NCI-H2029 treated with DMSO at 0.1 percent for 48 hours (cell line): ENCODE measurements at regions not wholly inside any gene's neighbourhood (a gene's known extent, or its start where the extent isn't known, plus 50 kb on each side); places are given as distances from the start of the nearest gene placed in this dataset.
"Not testable (repeated sequence)": the region's sequence is repeated elsewhere in the genome, so short reads cannot be mapped to it uniquely, and the experiment has no call there.

Source experiments
- DNase-seq: peaks from one replicate; lab custom pipeline; 2025; lab: John Stamatoyannopoulos, UW

DNA sequence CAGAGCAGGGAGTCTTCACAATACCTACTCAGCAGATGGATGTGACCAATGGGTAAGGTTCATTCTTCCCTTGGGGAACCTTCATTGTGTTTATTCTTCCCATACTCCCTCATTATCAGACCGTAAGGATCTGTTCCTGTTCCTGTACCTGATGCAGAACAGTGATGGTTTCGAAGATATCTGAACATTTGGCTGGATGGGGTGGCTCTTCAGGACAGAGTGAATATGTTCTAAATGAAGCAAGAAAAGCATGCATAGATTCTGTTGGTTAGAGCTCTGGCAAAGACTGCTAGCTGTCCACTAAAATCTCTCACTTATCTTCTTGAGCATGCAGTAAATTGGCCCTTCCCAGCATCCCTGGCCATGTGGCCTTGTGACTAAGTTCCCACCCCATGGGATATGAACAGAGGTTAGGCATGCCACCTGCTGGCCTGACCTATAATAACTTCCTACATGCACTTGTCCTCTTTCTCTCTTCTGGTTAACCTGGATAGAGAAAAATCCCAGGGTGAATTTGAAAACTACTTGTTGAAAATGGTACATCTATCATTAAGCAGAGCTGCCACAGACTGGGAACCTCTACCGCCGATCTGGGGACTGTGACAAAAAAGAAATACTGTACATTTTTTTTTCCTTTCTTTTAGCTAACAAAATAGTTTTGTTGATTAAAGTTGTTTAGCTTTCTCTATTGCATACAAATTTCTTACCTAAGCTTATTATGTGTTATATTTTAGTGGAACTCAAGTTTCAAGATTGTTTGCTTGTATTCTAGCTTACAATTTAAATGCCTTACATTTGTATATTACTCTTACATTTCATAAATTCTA is 60.0 kb upstream of the BANK1 start:
- peak; percentile 48 for DNase-seq

DNA sequence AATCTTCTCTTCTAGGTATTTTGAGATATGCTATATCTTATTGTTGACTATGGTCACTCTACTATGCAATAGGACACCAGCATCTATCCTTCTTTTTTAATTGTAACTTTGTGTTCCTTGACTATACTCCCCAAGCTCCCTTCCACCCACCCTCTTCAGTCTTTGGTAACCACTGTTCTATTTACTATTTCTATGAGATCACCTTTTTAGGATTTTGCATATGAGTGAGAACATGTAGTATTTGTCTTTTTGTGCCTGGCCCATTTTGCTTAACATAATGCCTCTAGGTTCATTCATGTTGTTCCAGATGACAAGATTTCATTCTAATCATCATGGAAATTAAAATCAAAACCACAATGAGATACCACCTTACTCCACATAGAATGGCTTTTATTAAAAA is 63.3 kb upstream of the BANK1 start:
- DNase-seq, result no peak

GRCh38 chr4:101724093-101724492 is 66.4 kb upstream of the BANK1 start:
- peak; percentile 19 for DNase-seq

GRCh38 chr4:101718810-101719209 is 71.7 kb upstream of the BANK1 start:
- no peak for DNase-seq

- no peak for DNase-seq
Observed at GRCh38 chr4:101711590-101712260, 78.8 kb upstream of the BANK1 start.

DNA sequence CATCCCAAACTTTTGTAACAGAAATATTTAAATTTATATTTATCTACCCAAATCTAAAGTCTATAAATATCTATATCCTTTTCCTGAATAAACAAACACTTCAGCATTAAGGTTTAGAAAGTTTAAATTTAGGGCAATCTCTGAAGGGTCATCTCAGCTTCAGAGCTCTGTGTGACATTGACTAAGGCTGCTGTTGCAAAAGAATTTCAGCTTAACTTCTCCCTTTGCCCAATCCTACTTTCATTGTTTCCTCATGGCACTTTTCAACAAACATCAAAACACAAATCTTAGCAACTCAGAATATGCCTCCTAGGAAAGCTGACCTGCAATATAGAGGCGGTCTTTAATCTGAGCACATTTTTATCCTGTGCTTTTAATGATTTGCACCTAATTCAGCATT is 79.7 kb upstream of the BANK1 start:
- no peak for DNase-seq

DNA sequence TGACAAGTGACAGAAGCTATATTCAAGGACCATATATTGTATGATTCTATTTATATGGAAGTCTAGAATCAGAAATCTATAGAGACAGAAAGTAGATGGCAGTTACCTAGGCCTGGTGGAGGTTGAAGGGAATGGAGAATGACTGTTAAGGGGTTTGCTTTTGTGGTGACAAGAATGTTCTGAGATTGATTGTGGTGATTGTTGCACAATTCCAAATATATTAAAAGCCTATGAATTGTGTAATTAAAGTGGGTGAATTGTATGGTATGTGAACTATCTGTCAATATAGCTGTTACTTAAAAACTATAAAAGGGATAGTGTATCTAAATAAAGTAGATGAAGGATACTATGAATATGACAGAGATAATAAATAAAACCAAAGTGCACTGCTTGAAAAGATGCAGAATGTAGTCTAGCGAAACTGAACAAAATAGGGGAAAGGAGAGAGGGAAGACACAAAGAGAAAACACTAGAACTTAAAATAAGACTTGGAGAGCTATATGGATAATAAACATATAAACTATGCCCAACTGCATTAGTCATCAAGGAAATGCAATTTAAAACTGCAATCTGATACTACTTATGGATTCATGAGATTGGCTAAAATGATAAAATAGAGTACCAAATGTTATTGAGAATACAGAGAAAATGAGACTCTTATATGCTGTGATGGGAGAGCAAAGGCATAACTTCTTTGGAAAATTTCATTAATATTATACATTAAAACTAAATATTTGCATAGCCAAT is 82.1 kb upstream of the BANK1 start:
- DNase-seq, result no peak

DNA sequence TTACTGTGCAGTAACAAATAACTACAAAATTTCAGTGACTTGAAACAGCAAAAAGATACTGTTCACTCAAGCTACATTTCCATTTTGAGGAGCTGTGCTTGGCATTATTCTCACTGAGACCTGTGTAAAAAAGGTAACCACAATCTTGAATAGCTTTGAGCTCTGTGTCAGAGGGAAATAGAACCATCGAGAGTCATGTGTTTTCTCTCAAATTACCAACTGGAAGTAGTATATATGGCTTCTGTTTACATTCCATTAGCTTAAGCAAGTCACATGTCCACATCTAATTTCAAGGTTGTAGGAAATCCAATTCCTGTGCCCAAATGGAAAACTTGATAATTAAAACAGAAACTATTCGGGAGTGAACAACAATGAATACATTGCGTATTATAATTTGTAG is 82.9 kb upstream of the BANK1 start:
- DNase-seq, result no peak

DNA sequence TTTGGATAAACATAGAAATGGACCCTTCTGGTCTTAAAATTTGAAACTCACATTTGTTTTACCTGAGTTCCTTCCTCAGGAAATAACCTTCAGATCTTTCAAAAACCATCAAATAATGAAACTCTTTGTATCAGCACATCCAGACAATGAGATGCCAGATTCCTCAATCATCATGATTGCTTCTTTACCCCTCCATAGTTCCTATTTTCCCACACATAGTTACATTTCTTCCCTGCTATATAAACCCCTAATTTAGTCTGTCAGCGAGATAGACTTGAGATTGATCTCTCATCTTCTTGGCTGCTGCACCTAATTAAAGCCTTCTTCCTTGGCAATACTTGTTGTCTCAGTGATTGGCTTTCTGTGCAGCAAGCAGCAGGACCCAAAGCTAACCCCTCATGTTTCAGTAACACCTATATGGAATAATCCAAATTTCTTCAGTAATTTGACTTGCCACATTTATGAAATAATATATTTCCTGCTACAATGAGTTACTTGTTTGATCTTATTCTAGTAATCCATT is 83.9 kb upstream of the BANK1 start:
- no peak for DNase-seq

DNA sequence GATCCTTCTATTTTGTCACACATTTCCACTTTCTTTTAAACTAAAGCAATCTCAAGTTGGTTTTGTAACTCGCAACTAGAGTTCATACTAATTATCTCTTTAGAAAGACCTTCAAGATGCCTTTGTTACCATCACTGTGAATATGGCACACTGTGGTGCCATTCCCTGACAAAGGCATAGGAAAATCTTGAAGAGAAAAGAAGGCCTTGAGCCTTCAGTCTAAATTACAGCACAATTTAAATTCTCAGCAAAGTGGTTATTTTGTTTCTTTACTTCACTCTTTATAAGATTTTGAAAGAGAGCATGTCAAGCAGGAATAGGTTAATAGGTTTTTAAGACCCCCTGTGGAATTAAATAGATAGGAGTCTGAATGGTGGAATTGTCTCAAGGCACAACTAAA is 89.0 kb upstream of the BANK1 start:
- no peak for DNase-seq

- no peak for DNase-seq
Observed at GRCh38 chr4:101699441-101700124, 90.9 kb upstream of the BANK1 start.

GRCh38 chr4:101697266-101697665 is 93.3 kb upstream of the BANK1 start:
- no peak for DNase-seq

DNA sequence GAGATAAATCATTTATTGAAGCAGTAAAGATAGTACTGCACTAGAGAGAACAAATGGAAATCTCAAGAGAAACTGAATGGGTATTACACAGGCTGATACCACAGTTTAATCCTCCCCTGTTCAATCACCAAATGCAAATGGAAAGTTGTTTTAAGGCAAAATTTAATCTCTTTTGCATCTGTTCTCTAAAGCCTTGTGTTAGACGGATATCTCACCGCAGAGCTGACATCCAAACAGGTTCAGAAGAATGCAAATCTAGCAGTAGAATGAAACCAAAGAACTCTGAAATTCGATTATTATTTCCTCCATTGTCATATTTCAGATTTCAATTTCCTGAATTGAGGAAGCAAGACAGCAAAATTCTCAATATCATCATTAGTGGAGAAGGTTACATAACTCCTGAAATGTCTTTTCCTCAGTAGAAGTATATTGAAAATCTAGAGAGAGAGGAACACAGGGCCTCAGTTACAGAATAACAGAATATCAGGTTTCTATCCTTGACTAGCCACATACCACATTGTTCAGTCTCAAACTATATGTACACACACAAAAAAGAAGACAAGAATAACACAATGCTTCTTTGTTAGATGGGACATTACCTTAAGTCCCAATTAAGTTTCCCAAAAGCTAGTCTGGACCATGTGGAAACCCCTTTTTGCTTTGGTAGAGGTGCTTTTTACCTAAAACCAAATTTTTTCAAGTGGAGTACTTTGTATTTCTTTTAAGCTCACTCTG is 94.1 kb upstream of the BANK1 start:
- no peak for DNase-seq

DNA sequence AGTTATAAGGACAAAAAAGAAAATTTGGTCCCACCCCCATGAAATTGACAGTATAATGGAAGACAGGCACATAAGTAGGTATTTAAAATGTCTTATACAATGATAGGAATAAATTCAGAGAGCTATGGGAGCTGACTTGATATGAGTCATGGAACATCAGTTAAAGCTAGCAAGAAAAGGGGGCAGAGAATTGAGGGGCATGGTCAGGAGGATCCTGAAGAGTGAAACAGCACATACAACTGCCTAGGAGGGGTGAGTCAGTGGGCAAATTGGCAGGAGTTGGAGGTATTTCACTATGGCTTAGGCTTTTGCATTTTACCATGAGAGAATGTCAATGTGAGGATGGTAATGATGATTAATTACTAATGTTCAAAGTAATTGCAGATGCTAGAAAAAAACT is 95.4 kb upstream of the BANK1 start:
- DNase-seq, result no peak

- DNase-seq, result not testable (repeated sequence)
Observed at GRCh38 chr4:101694403-101694802, 96.1 kb upstream of the BANK1 start.

- peak; percentile 53 for DNase-seq
Observed at GRCh38 chr4:101693842-101694398, 96.6 kb upstream of the BANK1 start.

DNA sequence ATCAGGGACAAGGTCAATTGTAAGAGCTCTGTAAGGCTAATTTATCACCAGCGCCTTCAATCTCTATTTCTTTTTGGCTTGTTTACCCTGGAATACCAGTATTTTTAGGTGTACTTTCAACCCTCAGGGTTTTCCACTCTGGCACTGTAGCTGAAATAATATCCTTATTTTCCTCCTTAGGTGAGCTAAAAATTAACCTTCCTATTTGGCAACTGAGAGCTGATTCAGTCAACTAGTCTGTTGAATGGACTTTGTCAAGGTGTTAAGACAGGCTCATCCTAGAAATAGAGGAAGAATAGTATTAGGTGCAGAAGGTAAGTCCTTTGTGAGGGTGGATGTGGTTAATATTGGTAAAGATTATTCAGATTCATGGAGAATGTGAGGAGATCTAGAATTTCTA is 101.3 kb upstream of the BANK1 start:
- no peak for DNase-seq

DNA sequence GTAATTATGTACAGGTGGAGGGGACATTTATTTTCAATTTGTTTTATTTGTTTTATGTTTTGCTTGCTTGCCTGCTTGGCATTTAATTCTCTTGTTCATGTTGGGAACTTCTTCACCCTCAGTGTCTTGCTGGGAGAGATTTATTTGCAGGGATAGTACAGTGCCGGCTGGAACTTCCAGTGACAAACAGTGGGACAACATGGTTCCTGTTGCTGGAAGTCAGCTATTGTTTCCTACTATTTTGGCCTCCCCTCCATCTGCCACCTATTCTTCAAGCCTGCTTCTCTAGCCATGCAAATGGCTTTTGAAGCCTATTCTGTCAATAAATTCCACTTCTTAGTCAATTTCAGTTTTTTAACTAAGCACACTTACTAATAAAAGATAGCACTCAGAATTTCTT is 105.4 kb upstream of the BANK1 start:
- DNase-seq, result no peak

DNA sequence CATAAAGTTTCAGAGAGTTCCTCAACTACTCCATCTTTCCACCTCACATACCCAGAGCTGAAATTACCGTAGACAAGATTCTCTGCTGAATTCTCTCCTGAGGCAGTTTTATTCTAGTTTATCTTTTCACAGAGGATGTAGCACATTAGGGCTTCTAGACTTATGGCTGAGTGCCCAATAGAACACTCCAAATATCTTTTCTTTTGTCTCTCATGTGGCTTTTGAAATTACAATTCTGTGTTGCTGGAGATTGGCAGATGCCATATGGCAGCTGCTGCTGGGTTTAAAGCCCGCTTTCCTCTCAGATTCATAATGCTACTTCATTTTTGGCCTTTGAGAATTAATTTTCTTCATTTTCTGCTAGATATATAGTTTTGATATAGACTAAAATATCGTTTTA is 107.6 kb upstream of the BANK1 start:
- DNase-seq, result peak; percentile 25

- DNase-seq, result no peak
Observed at GRCh38 chr4:101678180-101678579, 112.3 kb upstream of the BANK1 start.

DNA sequence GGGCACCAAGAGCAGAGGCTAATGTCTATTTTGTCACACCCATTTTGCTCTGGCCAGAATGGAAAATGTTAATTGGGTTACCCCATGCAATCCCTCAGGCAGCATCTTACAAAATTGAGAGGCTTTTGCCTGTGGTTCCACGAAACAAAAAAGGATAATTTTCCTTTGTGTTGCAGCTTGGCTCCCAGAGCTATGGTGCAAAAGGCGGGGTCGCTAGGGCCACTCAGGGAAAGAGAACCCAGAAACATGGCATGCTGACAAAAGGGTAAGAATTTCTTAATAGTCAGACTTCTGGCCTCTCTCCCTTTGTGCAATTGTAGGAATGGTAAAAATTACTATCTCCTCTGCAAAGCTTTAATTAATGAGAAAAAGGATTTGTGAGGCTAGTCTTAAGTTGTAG is 119.6 kb upstream of the BANK1 start:
- no peak for DNase-seq
